Right atrium auricular region (tissue), 2 donors: ENCODE measurements at regions not wholly inside any gene's neighbourhood (a gene's known extent, or its start where the extent isn't known, plus 50 kb on each side); places are given as distances from the start of the nearest gene placed in this dataset.

ENCODE experiments used
- DNase-seq: peaks from one replicate; pipeline ENCODE4 v3.0.0-alpha.2; 2019; ENCODE audit warnings: low spot score
- H3K27ac ChIP-seq, 2 donors: fragments of 200-600 bp; sonication (generic); 1 replicate in 1 of 2; 2 replicates in 1 of 2; pipeline ENCODE4 v1.5.1; 2016 to 2019
- H3K27me3 ChIP-seq, 2 donors: fragments of 200-600 bp; sonication (generic); one replicate each; pipeline versions ENCODE4 v1.5.1 to v1.6.0; 2017 to 2019
- H3K36me3 ChIP-seq: fragments of 200-600 bp; sonication (generic); one replicate; pipeline ENCODE4 v1.5.1; 2016
- H3K4me1 ChIP-seq, 2 donors: fragments of 200-600 bp; sonication (generic); one replicate each; pipeline versions ENCODE4 v1.5.1 to v1.6.0; 2017 to 2019
- H3K4me3 ChIP-seq, 2 donors: fragments of 200-600 bp; sonication (generic); 1 replicate in 1 of 2; 2 replicates in 1 of 2; pipeline ENCODE4 v1.5.1; 2017 to 2019; ENCODE audit warnings: mild to moderate bottlenecking in 1 of 2, moderate library complexity in 1 of 2
- H3K9me3 ChIP-seq, 2 donors: fragments of 200-600 bp; sonication (generic); one replicate each; pipeline ENCODE4 v1.5.1; 2019
- TF ChIP-seq, protein P1 (sequence below), 2 donors: fragments of 200-600 bp; sonication (generic); IDR thresholded peaks; one replicate each; pipeline ENCODE4 v1.5.1; 2019; ENCODE audit warnings: antibody characterized with exemption in 2 of 2

DNA sequence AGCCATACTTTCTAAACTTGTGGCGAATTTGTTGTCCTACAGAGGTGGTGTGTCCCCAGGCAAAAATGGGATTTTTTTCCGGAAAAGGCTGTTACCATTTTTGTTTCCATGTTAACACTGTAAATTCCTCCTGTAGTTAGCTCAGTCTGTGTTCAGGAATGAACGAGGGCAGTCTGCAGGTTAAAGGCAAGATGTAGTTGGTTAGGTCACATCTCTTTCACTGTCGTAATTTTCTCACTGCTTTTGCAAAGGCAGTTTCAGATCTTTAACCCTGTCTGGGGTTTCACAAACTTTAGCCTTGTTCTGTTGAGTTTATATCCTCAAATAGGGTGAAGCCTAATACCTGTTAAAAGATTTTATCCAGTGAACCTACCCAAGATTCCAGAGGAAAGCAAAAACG, 50.5 kb upstream of the PUDP start:
- Histone ChIP-seq H3K27me3 (peaks cover 0 to 3% of the 10 kb centered on the region in 2 donors), H3K4me3 (no peak overlapping the region), H3K27ac (no peak overlapping the region), H3K36me3 (no peaks in the 10 kb centered on the region), H3K9me3 (no peaks in the 10 kb centered on the region), H3K4me1 (no peaks in the 10 kb centered on the region)
- no peak for DNase-seq
- TF ChIP-seq, protein P1, sequence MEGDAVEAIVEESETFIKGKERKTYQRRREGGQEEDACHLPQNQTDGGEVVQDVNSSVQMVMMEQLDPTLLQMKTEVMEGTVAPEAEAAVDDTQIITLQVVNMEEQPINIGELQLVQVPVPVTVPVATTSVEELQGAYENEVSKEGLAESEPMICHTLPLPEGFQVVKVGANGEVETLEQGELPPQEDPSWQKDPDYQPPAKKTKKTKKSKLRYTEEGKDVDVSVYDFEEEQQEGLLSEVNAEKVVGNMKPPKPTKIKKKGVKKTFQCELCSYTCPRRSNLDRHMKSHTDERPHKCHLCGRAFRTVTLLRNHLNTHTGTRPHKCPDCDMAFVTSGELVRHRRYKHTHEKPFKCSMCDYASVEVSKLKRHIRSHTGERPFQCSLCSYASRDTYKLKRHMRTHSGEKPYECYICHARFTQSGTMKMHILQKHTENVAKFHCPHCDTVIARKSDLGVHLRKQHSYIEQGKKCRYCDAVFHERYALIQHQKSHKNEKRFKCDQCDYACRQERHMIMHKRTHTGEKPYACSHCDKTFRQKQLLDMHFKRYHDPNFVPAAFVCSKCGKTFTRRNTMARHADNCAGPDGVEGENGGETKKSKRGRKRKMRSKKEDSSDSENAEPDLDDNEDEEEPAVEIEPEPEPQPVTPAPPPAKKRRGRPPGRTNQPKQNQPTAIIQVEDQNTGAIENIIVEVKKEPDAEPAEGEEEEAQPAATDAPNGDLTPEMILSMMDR (IDR thresholded peaks at IDR 0.05) = no peak
